Epithelial cell of proximal tubule (primary cell): ENCODE measurements at regions not wholly inside any gene's neighbourhood (a gene's known extent, or its start where the extent isn't known, plus 50 kb on each side); places are given as distances from the start of the nearest gene placed in this dataset.

Experiments
- DNase-seq: peaks from one replicate; pipeline ENCODE4 v3.0.0-alpha.2; 2011; ENCODE audit warnings: low read depth
- H3K4me3 ChIP-seq: 2 replicates; pipeline ENCODE4 v1.5.1; 2011; ENCODE audit warnings: low read depth, mild to moderate bottlenecking, low read length
- CTCF ChIP-seq: conservative IDR thresholded peaks from 2 replicates; pipeline ENCODE4 v1.5.1; 2012; ENCODE audit warnings: low read depth, mild to moderate bottlenecking, low read length

GRCh38 chr22:47435826-47436225 is 673.4 kb downstream of the TBC1D22A start:
- no peak for TF ChIP-seq CTCF
- H3K4me3 ChIP-seq: no peak overlapping the region
- DNase-seq: no peak

- DNase-seq: no peak
- TF ChIP-seq CTCF: no peak
Observed at GRCh38 chr22:47435204-47435487, 672.7 kb downstream of the TBC1D22A start.

GRCh38 chr22:47434336-47435203 is 672.1 kb downstream of the TBC1D22A start:
- DNase-seq: no peak

More at GRCh38 chr22:47435204-47435487, 672.7 kb downstream of the TBC1D22A start:
- no peak overlapping the region for H3K4me3 ChIP-seq

GRCh38 chr22:47433627-47434026 is 671.2 kb downstream of the TBC1D22A start:
- no peak for DNase-seq
- no peak for TF ChIP-seq CTCF
- H3K4me3 ChIP-seq: no peak overlapping the region

More at GRCh38 chr22:47434336-47435203, 672.1 kb downstream of the TBC1D22A start:
- no peak overlapping the region for H3K4me3 ChIP-seq
- TF ChIP-seq CTCF: no peak

- TF ChIP-seq CTCF: no peak
- H3K4me3 ChIP-seq: no peak overlapping the region
- DNase-seq: no peak
Observed at GRCh38 chr22:47432683-47433082, 670.2 kb downstream of the TBC1D22A start.

GRCh38 chr22:47423861-47424820 is 661.7 kb downstream of the TBC1D22A start:
- no peak for DNase-seq

More at GRCh38 chr22:47423861-47424820, 661.7 kb downstream of the TBC1D22A start:
- no peak overlapping the region for H3K4me3 ChIP-seq
- no peak for TF ChIP-seq CTCF
